NT2/D1 (cell line): ENCODE measurements at regions not wholly inside any gene's neighbourhood (a gene's known extent, or its start where the extent isn't known, plus 50 kb on each side); places are given as distances from the start of the nearest gene placed in this dataset.

ENCODE experiments used
- SUZ12 ChIP-seq: IDR thresholded peaks from 2 replicates; pipeline ENCODE4 v1.6.1; 2011; ENCODE audit not compliant: insufficient read length, insufficient read depth; ENCODE audit errors: extremely low read depth
- YY1 ChIP-seq: IDR thresholded peaks from 2 replicates; pipeline ENCODE4 v1.6.1; 2011; ENCODE audit not compliant: insufficient read length, insufficient read depth

DNA sequence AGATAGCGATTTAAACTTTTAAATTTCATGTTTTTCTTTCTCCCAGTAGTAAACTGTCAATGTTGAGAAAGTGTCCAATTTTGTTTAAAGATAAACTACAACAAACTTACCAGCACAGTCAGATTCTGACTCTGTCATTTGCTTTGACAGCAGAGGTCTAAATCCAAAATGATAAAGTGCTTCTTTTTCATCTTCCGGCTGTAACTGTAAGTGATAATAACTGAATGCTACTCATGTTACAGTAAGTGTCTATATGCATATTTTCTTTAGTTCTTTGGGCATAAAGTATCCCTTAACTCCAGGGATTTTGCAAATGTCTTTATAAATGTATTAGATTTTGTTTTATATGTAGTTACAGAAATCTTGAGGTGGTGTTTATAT is 610.4 kb downstream of the RFPL4B start:
- TF ChIP-seq YY1 (no peak), SUZ12 (no peak)
